ENCODE measurements at regions not wholly inside any gene's neighbourhood (a gene's known extent, or its start where the extent isn't known, plus 50 kb on each side); places are given as distances from the start of the nearest gene placed in this dataset.

GRCh38 chr20:6282642-6283041 lies 159.8 kb upstream of the FERMT1 start:
- TF ChIP-seq GATA3 (IDR thresholded peaks at IDR 0.05; ENCODE audit: low read depth, low read length) (no peak), GATA2 (IDR thresholded peaks at IDR 0.05; ENCODE audit: low read depth, low read length) (no peak)

All from SH-SY5Y (cell line).